GM12875 (cell line): ENCODE measurements at regions not wholly inside any gene's neighbourhood (a gene's known extent, or its start where the extent isn't known, plus 50 kb on each side); places are given as distances from the start of the nearest gene placed in this dataset.

Experiments used
- H3K4me3 ChIP-seq: one replicate; pipeline ENCODE4 v1.5.1; 2011; ENCODE audit warnings: low read depth, low read length, control low read depth
- TF ChIP-seq, protein P1 (sequence below): IDR thresholded peaks from 2 replicates; pipeline ENCODE4 v1.5.1; 2011; ENCODE audit warnings: low read depth, mild to moderate bottlenecking, control low read depth, inconsistent platforms, low read length, moderate library complexity, borderline replicate concordance; ENCODE audit not compliant: insufficient read depth

DNA sequence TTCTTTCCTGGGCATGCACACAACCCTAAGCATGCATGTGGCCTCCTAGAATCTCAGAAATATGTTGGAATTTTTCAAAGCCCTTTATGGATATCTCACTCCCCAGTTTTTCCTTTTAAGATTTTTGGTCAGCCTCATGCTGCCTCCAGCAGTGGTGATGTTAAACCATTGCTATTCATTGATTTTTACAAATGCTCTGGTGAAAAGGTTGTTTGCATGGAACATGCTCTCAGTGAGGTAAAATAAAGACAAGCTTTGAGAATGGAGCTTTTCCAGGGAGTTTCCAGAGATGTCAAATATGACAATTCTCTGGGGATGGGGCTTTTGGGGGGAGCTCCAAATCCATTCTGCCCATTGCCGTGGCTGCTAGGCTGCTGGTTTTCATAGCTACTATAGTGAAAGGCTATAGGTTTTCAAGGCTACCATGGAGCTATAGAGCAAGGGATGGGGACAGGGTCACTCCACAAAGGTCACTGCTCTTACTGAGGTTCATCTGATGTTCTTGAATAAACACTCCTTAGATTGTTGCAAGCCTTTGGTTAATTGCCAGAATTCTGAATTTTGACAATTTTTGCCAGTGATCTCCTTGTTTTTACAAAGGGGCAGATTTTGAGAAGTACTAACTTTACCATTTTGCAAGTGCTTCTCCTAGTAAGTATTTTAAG lies 178.1 kb upstream of the ARG1 start:
- TF ChIP-seq, protein P1, sequence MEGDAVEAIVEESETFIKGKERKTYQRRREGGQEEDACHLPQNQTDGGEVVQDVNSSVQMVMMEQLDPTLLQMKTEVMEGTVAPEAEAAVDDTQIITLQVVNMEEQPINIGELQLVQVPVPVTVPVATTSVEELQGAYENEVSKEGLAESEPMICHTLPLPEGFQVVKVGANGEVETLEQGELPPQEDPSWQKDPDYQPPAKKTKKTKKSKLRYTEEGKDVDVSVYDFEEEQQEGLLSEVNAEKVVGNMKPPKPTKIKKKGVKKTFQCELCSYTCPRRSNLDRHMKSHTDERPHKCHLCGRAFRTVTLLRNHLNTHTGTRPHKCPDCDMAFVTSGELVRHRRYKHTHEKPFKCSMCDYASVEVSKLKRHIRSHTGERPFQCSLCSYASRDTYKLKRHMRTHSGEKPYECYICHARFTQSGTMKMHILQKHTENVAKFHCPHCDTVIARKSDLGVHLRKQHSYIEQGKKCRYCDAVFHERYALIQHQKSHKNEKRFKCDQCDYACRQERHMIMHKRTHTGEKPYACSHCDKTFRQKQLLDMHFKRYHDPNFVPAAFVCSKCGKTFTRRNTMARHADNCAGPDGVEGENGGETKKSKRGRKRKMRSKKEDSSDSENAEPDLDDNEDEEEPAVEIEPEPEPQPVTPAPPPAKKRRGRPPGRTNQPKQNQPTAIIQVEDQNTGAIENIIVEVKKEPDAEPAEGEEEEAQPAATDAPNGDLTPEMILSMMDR = no peak
- H3K4me3 ChIP-seq = no peak overlapping the region

DNA sequence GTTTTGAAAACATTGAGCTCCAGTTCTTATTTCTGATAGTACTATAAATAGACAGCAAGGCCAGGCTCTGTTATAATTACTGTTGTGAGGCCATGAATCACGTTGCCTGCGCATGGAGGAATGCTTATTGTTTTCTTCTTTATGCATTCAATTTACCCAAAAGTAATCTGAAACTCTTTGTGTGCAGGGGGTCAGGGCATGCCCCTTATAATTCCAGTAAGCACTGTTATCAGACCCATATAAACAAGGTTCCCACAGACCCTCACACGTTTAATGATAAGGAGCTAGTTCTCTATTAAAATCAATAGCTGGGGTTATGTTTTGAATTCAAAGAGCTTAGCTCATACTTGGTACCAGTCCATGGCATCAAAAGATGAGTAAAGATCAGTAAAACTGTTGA lies 174.8 kb upstream of the ARG1 start:
- TF ChIP-seq, protein P1 = no peak
- H3K4me3 ChIP-seq = no peak overlapping the region

DNA sequence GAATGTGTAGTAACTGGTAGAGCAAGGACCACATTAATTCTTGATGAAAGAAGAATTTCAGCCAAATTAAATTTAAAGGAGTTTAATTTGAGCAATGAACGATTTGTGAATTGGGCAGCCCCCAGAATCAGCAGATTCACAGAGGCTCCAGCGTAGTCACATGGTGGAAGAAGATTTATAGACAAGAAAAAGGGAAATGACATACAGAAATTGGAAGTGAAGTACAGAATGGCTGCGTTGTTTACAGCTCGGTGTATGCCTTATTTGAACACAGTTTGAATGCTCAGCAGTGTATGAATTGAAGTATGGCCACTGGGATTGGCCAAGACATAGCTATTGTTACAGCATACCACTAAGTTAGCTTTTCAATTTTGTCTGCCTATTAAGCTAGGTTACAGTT lies 173.6 kb upstream of the ARG1 start:
- TF ChIP-seq, protein P1 = no peak
- H3K4me3 ChIP-seq = no peak overlapping the region

DNA sequence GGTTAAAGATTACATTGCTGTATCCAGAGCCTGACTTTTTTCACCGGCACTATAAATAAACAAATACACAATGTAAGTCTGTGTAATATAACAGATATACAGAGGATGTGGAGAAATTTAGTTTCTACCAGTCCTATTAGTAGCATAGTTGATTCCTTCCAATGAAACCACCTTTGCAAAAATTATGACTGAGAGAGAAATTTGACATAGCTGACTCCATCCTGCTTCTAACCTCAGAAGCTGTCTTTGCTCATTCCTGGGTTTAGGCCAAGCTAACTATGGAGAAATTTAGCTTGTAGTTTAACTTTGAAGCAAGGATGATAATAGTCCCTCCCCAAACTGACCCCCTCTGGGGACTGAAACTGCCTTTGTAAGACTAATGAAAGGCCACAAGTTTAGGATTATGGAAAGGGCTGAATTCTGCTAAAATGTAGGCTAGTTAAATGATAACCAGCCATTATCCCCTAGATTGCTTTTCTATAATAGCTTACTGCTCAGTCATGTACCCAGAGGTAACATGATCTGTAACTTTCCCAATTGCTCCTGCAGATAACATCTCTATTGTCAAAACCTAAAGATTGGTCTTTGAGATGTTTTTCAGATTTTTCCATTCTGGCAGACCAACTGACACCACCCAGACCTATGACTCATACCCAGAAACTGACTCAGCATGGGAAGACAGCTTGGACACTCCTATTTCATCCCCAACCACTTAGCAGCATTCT lies 172.8 kb upstream of the ARG1 start:
- TF ChIP-seq, protein P1 = no peak
- H3K4me3 ChIP-seq = no peak overlapping the region

DNA sequence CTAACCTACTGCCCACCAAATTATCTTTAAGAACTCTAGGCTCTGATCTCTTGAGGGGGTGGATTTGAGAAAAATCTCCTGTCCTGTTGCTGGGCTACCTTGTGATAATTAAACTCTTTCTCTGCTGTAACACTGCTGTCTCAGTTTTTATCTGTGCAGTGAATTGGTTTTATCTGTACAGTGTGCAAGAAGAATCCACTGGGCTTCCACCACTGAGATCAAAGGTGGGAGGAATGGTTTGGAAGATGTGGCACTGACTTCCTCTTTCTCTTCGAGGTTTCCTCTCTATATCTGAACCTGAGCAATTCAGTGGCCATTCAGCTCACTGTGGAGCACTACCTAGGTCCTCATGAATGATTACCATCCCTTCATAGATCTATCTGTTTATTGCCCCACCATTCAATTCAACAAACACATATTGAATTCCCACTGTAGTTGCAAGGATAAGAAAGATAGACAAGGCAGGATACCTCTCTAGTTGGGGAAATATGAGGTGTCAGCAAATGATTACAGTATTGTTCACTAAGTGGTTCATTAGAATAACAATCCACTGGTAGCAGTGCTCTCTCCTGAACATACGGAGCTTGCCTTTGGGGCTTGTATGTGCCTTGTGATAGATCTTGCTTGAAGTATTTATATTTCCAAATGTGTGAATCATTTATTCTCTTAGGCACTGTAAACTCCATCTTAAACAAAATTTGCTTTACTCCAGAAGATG lies 172.1 kb upstream of the ARG1 start:
- TF ChIP-seq, protein P1 = no peak
- H3K4me3 ChIP-seq = no peak overlapping the region

DNA sequence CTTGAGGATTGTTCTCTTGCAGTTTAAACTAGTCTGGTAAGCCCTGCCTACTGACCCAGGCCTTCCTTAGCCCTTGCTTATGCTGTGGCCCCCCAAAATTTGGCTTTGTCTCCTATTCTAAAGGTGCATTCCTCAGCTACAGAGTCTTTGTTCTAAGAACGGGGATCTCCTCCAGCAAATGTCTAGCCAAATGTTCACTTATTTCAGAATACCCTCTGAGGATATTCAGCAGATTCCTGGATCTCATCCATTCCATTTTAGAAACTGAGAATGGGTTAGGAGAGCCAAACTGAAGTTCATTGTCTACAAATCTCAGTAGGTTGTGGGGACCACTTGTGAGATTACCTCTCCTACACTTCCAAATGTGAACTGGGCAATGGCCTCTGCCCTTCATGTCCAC lies 164.2 kb upstream of the ARG1 start:
- no peak overlapping the region for H3K4me3 ChIP-seq
- TF ChIP-seq, protein P1 = no peak
